Adrenal gland (tissue), 5 donors: ENCODE measurements at regions not wholly inside any gene's neighbourhood (a gene's known extent, or its start where the extent isn't known, plus 50 kb on each side); places are given as distances from the start of the nearest gene placed in this dataset.

Source experiments
- POLR2A ChIP-seq, 2 donors: fragments of 450-650 bp; IDR thresholded peaks; one replicate each; pipeline ENCODE4 v1.6.1; 2017; ENCODE audit warnings: antibody characterized with exemption in 2 of 2, mild to moderate bottlenecking in 2 of 2, moderate library complexity in 1 of 2
- TF ChIP-seq, protein P1 (sequence below), 6 experiments: fragments of 450-650 bp in 4 of 6; fragments of 200-600 bp in 2 of 6; sonication (generic) in 1 of 6; IDR thresholded peaks; 1 replicate in 5 of 6; 2 replicates in 1 of 6; pipeline versions ENCODE4 v1.5.1 to v1.8.0; 2016 to 2021; ENCODE audit warnings: antibody characterized with exemption in 6 of 6, mild to moderate bottlenecking in 2 of 6, moderate library complexity in 1 of 6
- donor health status: DM: no; HTN: no; CAD: no.

DNA sequence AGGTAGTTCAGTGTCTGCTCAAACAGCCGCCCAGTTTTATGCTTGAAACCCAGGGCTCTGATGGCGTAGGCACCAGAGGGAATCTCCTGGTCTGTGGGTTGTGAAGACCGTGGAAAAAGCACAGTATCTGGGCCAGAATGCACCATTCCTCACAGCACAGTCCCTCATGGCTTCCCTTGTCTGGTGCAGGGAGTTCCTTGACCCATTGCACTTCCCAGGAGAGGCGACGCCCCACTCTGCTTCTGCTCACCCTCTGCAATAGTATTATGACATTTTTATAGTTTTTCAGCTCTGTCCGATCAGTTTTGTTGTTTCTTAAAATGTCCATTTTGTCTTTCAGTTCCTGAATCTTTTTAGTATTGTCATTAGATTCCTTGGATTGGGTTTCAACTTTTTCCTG, 343.5 kb downstream of the EDEM1 start:
- TF ChIP-seq, protein P1, sequence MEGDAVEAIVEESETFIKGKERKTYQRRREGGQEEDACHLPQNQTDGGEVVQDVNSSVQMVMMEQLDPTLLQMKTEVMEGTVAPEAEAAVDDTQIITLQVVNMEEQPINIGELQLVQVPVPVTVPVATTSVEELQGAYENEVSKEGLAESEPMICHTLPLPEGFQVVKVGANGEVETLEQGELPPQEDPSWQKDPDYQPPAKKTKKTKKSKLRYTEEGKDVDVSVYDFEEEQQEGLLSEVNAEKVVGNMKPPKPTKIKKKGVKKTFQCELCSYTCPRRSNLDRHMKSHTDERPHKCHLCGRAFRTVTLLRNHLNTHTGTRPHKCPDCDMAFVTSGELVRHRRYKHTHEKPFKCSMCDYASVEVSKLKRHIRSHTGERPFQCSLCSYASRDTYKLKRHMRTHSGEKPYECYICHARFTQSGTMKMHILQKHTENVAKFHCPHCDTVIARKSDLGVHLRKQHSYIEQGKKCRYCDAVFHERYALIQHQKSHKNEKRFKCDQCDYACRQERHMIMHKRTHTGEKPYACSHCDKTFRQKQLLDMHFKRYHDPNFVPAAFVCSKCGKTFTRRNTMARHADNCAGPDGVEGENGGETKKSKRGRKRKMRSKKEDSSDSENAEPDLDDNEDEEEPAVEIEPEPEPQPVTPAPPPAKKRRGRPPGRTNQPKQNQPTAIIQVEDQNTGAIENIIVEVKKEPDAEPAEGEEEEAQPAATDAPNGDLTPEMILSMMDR (IDR thresholded peaks at IDR 0.05): no peak
- no peak for TF ChIP-seq POLR2A (IDR thresholded peaks at IDR 0.05)
